Activated CD4-positive, alpha-beta memory T cell treated with anti-CD3 and anti-CD28 coated beads for 36 hours (primary cell): ENCODE measurements at regions not wholly inside any gene's neighbourhood (a gene's known extent, or its start where the extent isn't known, plus 50 kb on each side); places are given as distances from the start of the nearest gene placed in this dataset.
"Not testable (repeated sequence)": the region's sequence is repeated elsewhere in the genome, so short reads cannot be mapped to it uniquely, and the experiment has no call there.

Source experiments
- CTCF ChIA-PET: fragments of 350-600 bp; sonication (Branson Sonifier 250); formaldehyde crosslinking; loops from one replicate; lab custom pipeline; 2021; ENCODE audit warnings: antibody characterized with exemption, inconsistent platforms; lab: Charles Lee
- POLR2A ChIA-PET: fragments of 350-600 bp; sonication (Branson Sonifier 250); formaldehyde crosslinking; loops from one replicate; lab custom pipeline; 2021; ENCODE audit warnings: antibody characterized with exemption; lab: Charles Lee
- DNase-seq: peaks from one replicate; pipeline ENCODE4 v3.0.0-alpha.2; 2020
- H3K27ac Mint-ChIP-seq: one replicate; pipeline ENCODE4 v1.8.0; 2021; ENCODE audit warnings: mixed read lengths
- H3K27me3 Mint-ChIP-seq: one replicate; pipeline ENCODE4 v1.8.0; 2021; ENCODE audit warnings: mixed read lengths
- H3K36me3 Mint-ChIP-seq: one replicate; pipeline ENCODE4 v1.8.0; 2021; ENCODE audit warnings: mixed read lengths
- H3K4me1 Mint-ChIP-seq: one replicate; pipeline ENCODE4 v1.8.0; 2021; ENCODE audit warnings: low read depth, mixed read lengths
- H3K4me3 Mint-ChIP-seq: one replicate; pipeline ENCODE4 v1.8.0; 2021; ENCODE audit warnings: mild to moderate bottlenecking, mixed read lengths
- H3K9me3 Mint-ChIP-seq: one replicate; pipeline ENCODE4 v1.8.0; 2021; ENCODE audit warnings: mixed read lengths
- intact Hi-C: fragments of 100-400 bp; cut with micrococcal nuclease; formaldehyde crosslinking; loops from one replicate; pipeline ENCODE4 v1.15.1; 2023

GRCh38 chr12:96085475-96085874 lies 50.1 kb upstream of the LTA4H start:
- Mint-ChIP-seq H3K4me3 (no peak overlapping the region), H3K36me3 (no peaks in the 10 kb centered on the region), H3K9me3 (peaks cover 14% of the 10 kb centered on the region), H3K27ac (no peak overlapping the region), H3K27me3 (no peaks in the 10 kb centered on the region), H3K4me1 (peaks cover 11% of the 10 kb centered on the region)
- POLR2A ChIA-PET = no interaction called here
- intact Hi-C loops = no loop called here
- CTCF ChIA-PET = no interaction called here
- no peak for DNase-seq

- H3K27me3 Mint-ChIP-seq, DNase-seq, H3K36me3 Mint-ChIP-seq, H3K4me3 Mint-ChIP-seq, H3K27ac Mint-ChIP-seq, POLR2A ChIA-PET, intact Hi-C loops: not testable (repeated sequence)
- Mint-ChIP-seq H3K4me1 (peaks cover 11% of the 10 kb centered on the region), H3K9me3 (peaks cover 19% of the 10 kb centered on the region)
- CTCF ChIA-PET = interaction anchor here (0.6 kb wide), 1 partner anchor 26 kb away, joined by 4 read pairs; no protein-coding TSS in a partner anchor
Observed at GRCh38 chr12:96086190-96086589, 50.8 kb upstream of the LTA4H start.

- intact Hi-C loops = no loop called here
- ChIA-PET POLR2A (no interaction called here), CTCF (no interaction called here)
- no peaks in the 10 kb centered on the region for H3K27me3 Mint-ChIP-seq
- no peaks in the 10 kb centered on the region for H3K36me3 Mint-ChIP-seq
- H3K4me3 Mint-ChIP-seq = no peak overlapping the region
- peaks cover 13% of the 10 kb centered on the region for H3K4me1 Mint-ChIP-seq
- H3K9me3 Mint-ChIP-seq = peaks cover 19% of the 10 kb centered on the region
- DNase-seq = no peak
- no peak overlapping the region for H3K27ac Mint-ChIP-seq
Observed at GRCh38 chr12:96091833-96092232, 56.4 kb upstream of the LTA4H start.

- no peak for DNase-seq
- intact Hi-C loops = no loop called here
- POLR2A ChIA-PET = no interaction called here
- Mint-ChIP-seq H3K9me3 (peaks cover 14% of the 10 kb centered on the region), H3K4me1 (peaks cover 13% of the 10 kb centered on the region), H3K4me3 (no peak overlapping the region), H3K36me3 (no peaks in the 10 kb centered on the region), H3K27ac (no peak overlapping the region), H3K27me3 (no peaks in the 10 kb centered on the region)
- CTCF ChIA-PET = no interaction called here
Observed at GRCh38 chr12:96093543-96094196, 58.3 kb upstream of the LTA4H start.

- intact Hi-C loops = no loop called here
- no peak overlapping the region for H3K4me3 Mint-ChIP-seq
- no peaks in the 10 kb centered on the region for H3K36me3 Mint-ChIP-seq
- DNase-seq = no peak
- no peaks in the 10 kb centered on the region for H3K27me3 Mint-ChIP-seq
- no peak overlapping the region for H3K27ac Mint-ChIP-seq
- ChIA-PET CTCF (no interaction called here), POLR2A (interaction anchor here (0.6 kb wide), 1 partner anchor 57 kb away, joined by 3 read pairs; no protein-coding TSS in a partner anchor)
- H3K9me3 Mint-ChIP-seq = peaks cover 14% of the 10 kb centered on the region
- peaks cover 13% of the 10 kb centered on the region for H3K4me1 Mint-ChIP-seq
Observed at GRCh38 chr12:96094201-96094600, 58.8 kb upstream of the LTA4H start.

GRCh38 chr12:96098631-96099030 lies 63.2 kb upstream of the LTA4H start:
- no peak for DNase-seq
- ChIA-PET CTCF (no interaction called here), POLR2A (no interaction called here)
- Mint-ChIP-seq H3K9me3 (no peaks in the 10 kb centered on the region), H3K36me3 (no peaks in the 10 kb centered on the region), H3K27ac (no peak overlapping the region), H3K27me3 (no peaks in the 10 kb centered on the region), H3K4me1 (peaks cover 18% of the 10 kb centered on the region), H3K4me3 (no peak overlapping the region)
- intact Hi-C loops = no loop called here

GRCh38 chr12:96099421-96099820 lies 64.0 kb upstream of the LTA4H start:
- no peak for DNase-seq

GRCh38 chr12:96099986-96100385 lies 64.6 kb upstream of the LTA4H start:
- intact Hi-C loops = no loop called here
- DNase-seq = no peak
- no peaks in the 10 kb centered on the region for H3K9me3 Mint-ChIP-seq
- ChIA-PET POLR2A (interaction anchor here (0.9 kb wide), 1 partner anchor 279 kb away, joined by 3 read pairs; no protein-coding TSS in a partner anchor), CTCF (interaction anchor here (0.6 kb wide), 1 partner anchor 115 kb away, joined by 3 read pairs; no protein-coding TSS in a partner anchor)
- H3K36me3 Mint-ChIP-seq = no peaks in the 10 kb centered on the region
- peaks cover 8% of the 10 kb centered on the region for H3K4me1 Mint-ChIP-seq
- no peaks in the 10 kb centered on the region for H3K27me3 Mint-ChIP-seq
- no peak overlapping the region for H3K4me3 Mint-ChIP-seq
- H3K27ac Mint-ChIP-seq = no peak overlapping the region

More at GRCh38 chr12:96099421-96099820, 64.0 kb upstream of the LTA4H start:
- POLR2A ChIA-PET = no interaction called here
- Mint-ChIP-seq H3K4me1 (peaks cover 13% of the 10 kb centered on the region), H3K27ac (no peak overlapping the region), H3K9me3 (no peaks in the 10 kb centered on the region), H3K36me3 (no peaks in the 10 kb centered on the region), H3K4me3 (no peak overlapping the region), H3K27me3 (no peaks in the 10 kb centered on the region)
- intact Hi-C loops = no loop called here
- CTCF ChIA-PET = no interaction called here

- no peak for DNase-seq
- CTCF ChIA-PET = interaction anchor here (1.2 kb wide), 1 partner anchor 113 kb away, joined by 4 read pairs; no protein-coding TSS in a partner anchor
- peaks cover 8% of the 10 kb centered on the region for H3K4me1 Mint-ChIP-seq
Observed at GRCh38 chr12:96101806-96102205, 66.4 kb upstream of the LTA4H start.

GRCh38 chr12:96103067-96103644 lies 67.8 kb upstream of the LTA4H start:
- Mint-ChIP-seq H3K27me3 (no peaks in the 10 kb centered on the region), H3K36me3 (no peaks in the 10 kb centered on the region), H3K4me3 (no peak overlapping the region), H3K27ac (no peak overlapping the region), H3K4me1 (peaks cover 12% of the 10 kb centered on the region), H3K9me3 (no peaks in the 10 kb centered on the region)
- POLR2A ChIA-PET = interaction anchor here (0.8 kb wide), 1 partner anchor 18 kb away, joined by 4 read pairs; no protein-coding TSS in a partner anchor
- intact Hi-C loops = no loop called here
- no peak for DNase-seq
- CTCF ChIA-PET = no interaction called here

More at GRCh38 chr12:96101806-96102205, 66.4 kb upstream of the LTA4H start:
- H3K4me3 Mint-ChIP-seq = no peak overlapping the region
- no peaks in the 10 kb centered on the region for H3K9me3 Mint-ChIP-seq
- no peaks in the 10 kb centered on the region for H3K36me3 Mint-ChIP-seq
- intact Hi-C loops = no loop called here
- H3K27me3 Mint-ChIP-seq = no peaks in the 10 kb centered on the region
- POLR2A ChIA-PET = no interaction called here
- H3K27ac Mint-ChIP-seq = no peak overlapping the region

GRCh38 chr12:96104566-96104965 lies 69.2 kb upstream of the LTA4H start:
- H3K27ac Mint-ChIP-seq = no peak overlapping the region
- H3K4me3 Mint-ChIP-seq = no peak overlapping the region
- CTCF ChIA-PET = no interaction called here
- intact Hi-C loops = no loop called here
- peaks cover 16% of the 10 kb centered on the region for H3K4me1 Mint-ChIP-seq
- H3K27me3 Mint-ChIP-seq = no peaks in the 10 kb centered on the region
- no peak for DNase-seq
- no peaks in the 10 kb centered on the region for H3K36me3 Mint-ChIP-seq
- POLR2A ChIA-PET = interaction anchor here (0.6 kb wide), 1 partner anchor 1565 kb away, joined by 4 read pairs; no protein-coding TSS in a partner anchor
- no peaks in the 10 kb centered on the region for H3K9me3 Mint-ChIP-seq

GRCh38 chr12:96106137-96106536 lies 70.8 kb upstream of the LTA4H start:
- intact Hi-C loops = no loop called here
- DNase-seq = no peak
- ChIA-PET CTCF (interaction anchor here (0.8 kb wide), 1 partner anchor 109 kb away, joined by 6 read pairs; no protein-coding TSS in a partner anchor), POLR2A (interaction anchor here (0.9 kb wide), 1 partner anchor 405 kb away, joined by 5 read pairs; no protein-coding TSS in a partner anchor)
- Mint-ChIP-seq H3K27ac (no peak overlapping the region), H3K36me3 (no peaks in the 10 kb centered on the region), H3K4me3 (no peak overlapping the region), H3K9me3 (no peaks in the 10 kb centered on the region), H3K27me3 (no peaks in the 10 kb centered on the region), H3K4me1 (peaks cover 8% of the 10 kb centered on the region)
